GM12865 (cell line): ENCODE measurements at regions not wholly inside any gene's neighbourhood (a gene's known extent, or its start where the extent isn't known, plus 50 kb on each side); places are given as distances from the start of the nearest gene placed in this dataset.
"Not testable (repeated sequence)": the region's sequence is repeated elsewhere in the genome, so short reads cannot be mapped to it uniquely, and the experiment has no call there.

ENCODE experiments used
- DNase-seq: peaks from one replicate; pipeline ENCODE4 v3.0.0; 2010; ENCODE audit warnings: low read depth
- H3K4me3 ChIP-seq: 2 replicates; pipeline ENCODE4 v1.5.1; 2011; ENCODE audit warnings: mild to moderate bottlenecking, low read depth, low read length, control low read depth
- TF ChIP-seq, protein P1 (sequence below): IDR thresholded peaks from 2 replicates; pipeline ENCODE4 v1.5.1; 2011; ENCODE audit warnings: low read length, control low read depth, low read depth, inconsistent platforms; ENCODE audit not compliant: insufficient read depth; ENCODE audit errors: missing control alignments

DNA sequence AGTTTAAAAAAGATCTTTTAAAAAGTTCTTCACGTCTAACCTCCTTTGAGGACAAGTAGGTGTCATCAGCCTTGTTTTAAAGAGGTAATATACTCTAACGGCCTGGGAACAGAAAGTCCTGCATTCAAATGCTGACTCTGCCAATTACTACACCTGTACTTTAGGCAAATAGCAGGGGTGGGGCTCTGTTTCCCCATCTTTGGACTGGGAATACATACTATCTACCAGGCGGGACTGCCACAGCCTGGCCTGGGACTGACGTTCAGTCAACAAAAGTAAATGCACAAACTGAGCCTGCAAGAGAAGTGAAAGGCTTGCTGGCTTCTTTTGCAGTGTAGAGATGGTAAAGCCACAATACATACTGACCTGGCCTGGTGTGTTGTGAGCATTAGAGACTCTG, 107.6 kb upstream of the SPATA12 start:
- TF ChIP-seq, protein P1, sequence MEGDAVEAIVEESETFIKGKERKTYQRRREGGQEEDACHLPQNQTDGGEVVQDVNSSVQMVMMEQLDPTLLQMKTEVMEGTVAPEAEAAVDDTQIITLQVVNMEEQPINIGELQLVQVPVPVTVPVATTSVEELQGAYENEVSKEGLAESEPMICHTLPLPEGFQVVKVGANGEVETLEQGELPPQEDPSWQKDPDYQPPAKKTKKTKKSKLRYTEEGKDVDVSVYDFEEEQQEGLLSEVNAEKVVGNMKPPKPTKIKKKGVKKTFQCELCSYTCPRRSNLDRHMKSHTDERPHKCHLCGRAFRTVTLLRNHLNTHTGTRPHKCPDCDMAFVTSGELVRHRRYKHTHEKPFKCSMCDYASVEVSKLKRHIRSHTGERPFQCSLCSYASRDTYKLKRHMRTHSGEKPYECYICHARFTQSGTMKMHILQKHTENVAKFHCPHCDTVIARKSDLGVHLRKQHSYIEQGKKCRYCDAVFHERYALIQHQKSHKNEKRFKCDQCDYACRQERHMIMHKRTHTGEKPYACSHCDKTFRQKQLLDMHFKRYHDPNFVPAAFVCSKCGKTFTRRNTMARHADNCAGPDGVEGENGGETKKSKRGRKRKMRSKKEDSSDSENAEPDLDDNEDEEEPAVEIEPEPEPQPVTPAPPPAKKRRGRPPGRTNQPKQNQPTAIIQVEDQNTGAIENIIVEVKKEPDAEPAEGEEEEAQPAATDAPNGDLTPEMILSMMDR, result no peak
- DNase-seq, result no peak
- H3K4me3 ChIP-seq, result no peak overlapping the region

DNA sequence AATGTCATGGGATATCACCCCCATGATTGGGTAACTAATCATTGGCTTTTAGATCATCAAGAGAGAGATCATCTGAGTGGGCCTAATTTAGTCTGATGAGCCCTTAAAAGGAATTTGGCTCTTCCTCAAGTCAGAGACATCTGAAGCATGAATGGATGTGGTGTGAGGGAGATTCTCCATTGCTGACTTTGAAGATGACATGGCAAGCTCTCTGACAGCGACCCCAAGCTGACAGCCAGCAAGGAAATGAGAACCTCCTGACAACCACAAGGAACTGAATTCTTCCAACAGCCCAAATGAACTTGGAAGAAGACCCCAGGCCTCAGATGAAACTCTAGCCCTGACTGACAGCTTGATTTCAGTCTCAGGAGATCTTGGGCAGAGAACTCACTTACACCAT, 108.4 kb upstream of the SPATA12 start:
- DNase-seq, result no peak
- no peak overlapping the region for H3K4me3 ChIP-seq

DNA sequence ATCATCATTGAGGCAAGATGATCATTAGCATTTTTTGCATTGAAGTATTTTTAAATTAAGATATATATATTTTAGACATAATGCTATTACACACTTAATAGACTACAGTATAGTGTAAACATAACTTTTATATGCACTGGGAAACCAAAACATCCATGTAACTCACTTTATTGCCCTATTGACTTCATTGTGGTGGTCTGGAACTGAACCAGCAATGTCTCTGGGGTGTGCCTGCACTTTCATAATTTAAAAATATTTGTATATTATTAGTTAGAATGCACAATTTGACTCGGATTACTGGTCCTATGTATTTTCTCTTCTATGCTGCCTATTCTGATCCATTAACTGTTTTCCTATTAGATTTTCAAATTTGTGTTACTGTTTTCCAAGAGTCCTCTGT, 109.1 kb upstream of the SPATA12 start:
- TF ChIP-seq, protein P1, result no peak
- DNase-seq, result no peak
- no peak overlapping the region for H3K4me3 ChIP-seq

More for the DNA sequence above, 108.4 kb upstream of the SPATA12 start:
- TF ChIP-seq, protein P1, result no peak

DNA sequence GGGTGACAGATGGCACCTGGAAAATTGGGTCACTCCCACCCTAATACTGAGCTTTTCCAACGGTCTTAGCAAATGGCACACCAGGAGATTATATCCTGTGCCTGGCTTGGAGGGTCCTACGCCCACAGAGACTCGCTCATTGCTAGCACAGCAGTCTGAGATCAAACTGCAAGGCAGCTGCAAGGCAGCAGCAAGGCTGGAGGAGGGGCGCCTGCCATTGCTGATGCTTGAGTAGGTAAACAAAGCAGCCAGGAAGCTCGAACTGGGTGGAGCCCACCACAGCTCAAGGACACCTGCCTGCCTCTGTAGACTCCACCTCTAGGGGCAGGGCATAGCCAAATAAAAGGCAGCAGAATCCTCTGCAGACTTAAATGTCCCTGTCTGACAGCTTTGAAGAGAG, 115.1 kb upstream of the SPATA12 start:
- DNase-seq, H3K4me3 ChIP-seq: not testable (repeated sequence)

DNA sequence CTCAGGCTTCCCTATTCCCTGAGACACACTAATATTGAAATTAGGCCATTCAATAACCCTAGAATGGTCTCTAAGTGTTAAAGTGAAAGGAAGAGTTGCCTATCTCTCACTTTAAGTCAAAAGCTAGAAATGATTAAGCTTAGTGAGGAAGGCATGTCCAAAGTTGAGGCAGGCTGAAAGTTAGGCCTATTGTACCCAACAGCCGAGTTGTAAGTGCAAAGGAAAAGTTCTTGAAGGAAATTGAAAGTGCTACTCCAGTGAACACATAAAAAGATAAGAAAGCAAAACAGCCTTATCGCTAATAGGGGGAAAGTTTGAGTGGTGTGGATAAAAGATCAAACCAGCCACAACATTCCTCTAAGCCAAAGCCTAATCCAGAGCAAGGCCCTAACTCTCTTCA, 117.9 kb upstream of the SPATA12 start:
- no peak overlapping the region for H3K4me3 ChIP-seq
- peak; percentile 53 for DNase-seq
- TF ChIP-seq, protein P1, result no peak

DNA sequence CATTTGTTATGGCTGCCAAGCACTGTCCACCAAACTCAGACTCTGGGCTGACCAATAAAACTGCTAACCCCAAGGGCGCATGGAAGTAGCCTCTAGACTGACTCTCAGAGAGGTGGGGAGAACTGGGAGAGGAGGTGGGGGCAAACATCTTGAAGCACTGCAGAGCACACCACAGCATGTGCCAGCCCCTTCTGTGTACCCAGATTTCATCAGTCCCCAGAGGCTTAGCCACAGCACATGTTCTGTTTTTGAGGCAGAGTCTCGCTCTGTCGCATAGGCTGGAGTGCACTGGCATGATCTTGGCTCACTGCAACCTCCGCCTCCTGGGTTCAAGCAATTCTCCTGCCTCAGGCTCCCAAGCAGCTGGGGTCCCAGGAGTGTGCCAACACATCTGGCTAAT, 119.5 kb upstream of the SPATA12 start:
- TF ChIP-seq, protein P1, result no peak
- H3K4me3 ChIP-seq, result no peak overlapping the region
- no peak for DNase-seq

DNA sequence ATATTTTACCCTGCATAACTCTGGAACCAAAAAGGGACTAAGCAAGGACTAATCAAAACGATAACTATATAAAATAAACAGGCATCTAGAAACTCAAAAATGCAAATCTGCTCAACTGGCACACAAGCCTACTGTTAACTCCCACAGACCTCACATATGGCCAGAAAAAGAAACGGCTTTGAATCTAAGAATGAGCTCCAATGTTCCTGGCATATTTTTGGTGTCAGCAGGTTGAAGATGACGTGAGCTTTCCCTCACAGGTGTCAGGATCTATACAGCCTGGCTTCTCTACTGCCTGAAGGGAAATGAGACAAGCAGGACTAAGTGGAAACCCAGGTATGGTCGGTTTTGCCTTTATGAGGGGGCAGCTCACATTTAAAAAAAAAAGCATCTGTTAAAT, 120.1 kb upstream of the SPATA12 start:
- TF ChIP-seq, protein P1, result no peak
- no peak overlapping the region for H3K4me3 ChIP-seq
- no peak for DNase-seq
